ENCODE measurements at regions not wholly inside any gene's neighbourhood (a gene's known extent, or its start where the extent isn't known, plus 50 kb on each side); places are given as distances from the start of the nearest gene placed in this dataset.

GRCh38 chr2:3024401-3024935 lies 353.1 kb downstream of the EIPR1 start:
- ATAC-seq (ENCODE audit: low FRiP score in 2 of 2) (no peak), DNase-seq (peak in 1 of 2 donors; percentile 31)
- Histone ChIP-seq H3K4me1 (no peaks in the 10 kb centered on the region), H3K9me3 (no peaks in the 10 kb centered on the region), H3K27me3 (no peaks in the 10 kb centered on the region), H3K4me3 (no peak overlapping the region), H3K36me3 (no peaks in the 10 kb centered on the region), H3K27ac (no peak overlapping the region)
- WGBS, 2 donors = 69 to 81% methylated on average over 10 of the region's 10 CpGs
- TF ChIP-seq POLR2AphosphoS5 (IDR thresholded peaks at IDR 0.05) (no peak), EP300 (IDR thresholded peaks at IDR 0.05) (no peak), CTCF (IDR thresholded peaks at IDR 0.05) (no peak), POLR2A (IDR thresholded peaks at IDR 0.05) (no peak)

- Histone ChIP-seq H3K27me3 (no peaks in the 10 kb centered on the region), H3K4me3 (no peak overlapping the region), H3K9me3 (no peaks in the 10 kb centered on the region), H3K4me1 (no peaks in the 10 kb centered on the region), H3K27ac (no peak overlapping the region), H3K36me3 (no peaks in the 10 kb centered on the region)
- TF ChIP-seq POLR2AphosphoS5 (IDR thresholded peaks at IDR 0.05) = no peak
- no peak for ATAC-seq (ENCODE audit: low FRiP score in 2 of 2)
- 90 to 92% methylated on average over 7 of the region's 7 CpGs for WGBS, 2 donors
- no peak for DNase-seq
Observed at GRCh38 chr2:3023531-3023930, 354.1 kb downstream of the EIPR1 start.

GRCh38 chr2:3022841-3023372 lies 354.7 kb downstream of the EIPR1 start:
- Histone ChIP-seq H3K4me3 (no peak overlapping the region), H3K36me3 (no peaks in the 10 kb centered on the region), H3K27ac (no peak overlapping the region), H3K27me3 (no peaks in the 10 kb centered on the region), H3K4me1 (no peaks in the 10 kb centered on the region), H3K9me3 (no peaks in the 10 kb centered on the region)
- DNase-seq (no peak), ATAC-seq (ENCODE audit: low FRiP score in 2 of 2) (no peak)
- no peak for TF ChIP-seq CTCF (IDR thresholded peaks at IDR 0.05)
- TF ChIP-seq POLR2AphosphoS5 (IDR thresholded peaks at IDR 0.05) = no peak
- no peak for TF ChIP-seq EP300 (IDR thresholded peaks at IDR 0.05)
- TF ChIP-seq POLR2A (IDR thresholded peaks at IDR 0.05) = no peak
- WGBS, 2 donors = 69 to 73% methylated on average over 5 to 9 of the region's 9 CpGs

GRCh38 chr2:3021720-3022119 lies 355.9 kb downstream of the EIPR1 start:
- WGBS, 2 donors = 81 to 86% methylated on average over 2 to 8 of the region's 8 CpGs
- Histone ChIP-seq H3K4me1 (no peaks in the 10 kb centered on the region), H3K27ac (no peak overlapping the region), H3K27me3 (no peaks in the 10 kb centered on the region), H3K4me3 (no peak overlapping the region), H3K36me3 (no peaks in the 10 kb centered on the region), H3K9me3 (peaks cover 0 to 6% (median 2%) of the 10 kb centered on the region in 4 donors)
- no peak for ATAC-seq (ENCODE audit: low FRiP score in 2 of 2)
- TF ChIP-seq POLR2A (IDR thresholded peaks at IDR 0.05) = no peak
- no peak for TF ChIP-seq CTCF (IDR thresholded peaks at IDR 0.05)
- no peak for TF ChIP-seq POLR2AphosphoS5 (IDR thresholded peaks at IDR 0.05)
- no peak for TF ChIP-seq EP300 (IDR thresholded peaks at IDR 0.05)
- DNase-seq = no peak

GRCh38 chr2:3010001-3010400 lies 367.6 kb downstream of the EIPR1 start:
- Histone ChIP-seq H3K27ac (no peak overlapping the region), H3K36me3 (no peaks in the 10 kb centered on the region), H3K27me3 (no peaks in the 10 kb centered on the region), H3K9me3 (peaks cover 0 to 7% (median 3%) of the 10 kb centered on the region in 4 donors), H3K4me3 (no peak overlapping the region), H3K4me1 (no peaks in the 10 kb centered on the region)
- 83 to 88% methylated on average over 4 of the region's 4 CpGs for WGBS, 2 donors
- DNase-seq (no peak), ATAC-seq (ENCODE audit: low FRiP score in 2 of 2) (no peak)
- TF ChIP-seq POLR2A (IDR thresholded peaks at IDR 0.05) (no peak), CTCF (IDR thresholded peaks at IDR 0.05) (no peak), EP300 (IDR thresholded peaks at IDR 0.05) (no peak), POLR2AphosphoS5 (IDR thresholded peaks at IDR 0.05) (no peak)
